Astrocyte of the spinal cord (primary cell): ENCODE measurements at regions not wholly inside any gene's neighbourhood (a gene's known extent, or its start where the extent isn't known, plus 50 kb on each side); places are given as distances from the start of the nearest gene placed in this dataset.

Experiments used
- DNase-seq: peaks from one replicate; pipeline ENCODE4 v3.0.0; 2011; ENCODE audit warnings: low read depth, low spot score
- H3K4me3 ChIP-seq: 2 replicates; pipeline ENCODE4 v1.5.1; 2011; ENCODE audit warnings: low read depth, mild to moderate bottlenecking, low read length, moderate library complexity
- in situ Hi-C: cut with HindIII; loops from 2 replicates; pipeline ENCODE4 v1.10.0; 2017; ENCODE audit warnings: low sequenced_read_pairs
- TF ChIP-seq, protein P1 (sequence below): IDR thresholded peaks from 2 replicates; pipeline ENCODE4 v1.5.1; 2012; ENCODE audit warnings: low read depth, mild to moderate bottlenecking, low read length, inconsistent platforms

- DNase-seq, result no peak
- TF ChIP-seq, protein P1, sequence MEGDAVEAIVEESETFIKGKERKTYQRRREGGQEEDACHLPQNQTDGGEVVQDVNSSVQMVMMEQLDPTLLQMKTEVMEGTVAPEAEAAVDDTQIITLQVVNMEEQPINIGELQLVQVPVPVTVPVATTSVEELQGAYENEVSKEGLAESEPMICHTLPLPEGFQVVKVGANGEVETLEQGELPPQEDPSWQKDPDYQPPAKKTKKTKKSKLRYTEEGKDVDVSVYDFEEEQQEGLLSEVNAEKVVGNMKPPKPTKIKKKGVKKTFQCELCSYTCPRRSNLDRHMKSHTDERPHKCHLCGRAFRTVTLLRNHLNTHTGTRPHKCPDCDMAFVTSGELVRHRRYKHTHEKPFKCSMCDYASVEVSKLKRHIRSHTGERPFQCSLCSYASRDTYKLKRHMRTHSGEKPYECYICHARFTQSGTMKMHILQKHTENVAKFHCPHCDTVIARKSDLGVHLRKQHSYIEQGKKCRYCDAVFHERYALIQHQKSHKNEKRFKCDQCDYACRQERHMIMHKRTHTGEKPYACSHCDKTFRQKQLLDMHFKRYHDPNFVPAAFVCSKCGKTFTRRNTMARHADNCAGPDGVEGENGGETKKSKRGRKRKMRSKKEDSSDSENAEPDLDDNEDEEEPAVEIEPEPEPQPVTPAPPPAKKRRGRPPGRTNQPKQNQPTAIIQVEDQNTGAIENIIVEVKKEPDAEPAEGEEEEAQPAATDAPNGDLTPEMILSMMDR, result no peak
- in situ Hi-C loops, result no loop called here
- H3K4me3 ChIP-seq, result no peak overlapping the region
Observed at GRCh38 chr6:109238396-109238795, 143.1 kb downstream of the CEP57L1 start.

- no peak overlapping the region for H3K4me3 ChIP-seq
- in situ Hi-C loops, result no loop called here
- TF ChIP-seq, protein P1, result no peak
Observed at GRCh38 chr6:109237986-109238329, 142.7 kb downstream of the CEP57L1 start.

GRCh38 chr6:109237077-109237985 is 142.0 kb downstream of the CEP57L1 start:
- in situ Hi-C loops, result no loop called here
- TF ChIP-seq, protein P1, result no peak
- no peak for DNase-seq
- H3K4me3 ChIP-seq, result no peak overlapping the region

More at GRCh38 chr6:109237986-109238329, 142.7 kb downstream of the CEP57L1 start:
- DNase-seq, result no peak

DNA sequence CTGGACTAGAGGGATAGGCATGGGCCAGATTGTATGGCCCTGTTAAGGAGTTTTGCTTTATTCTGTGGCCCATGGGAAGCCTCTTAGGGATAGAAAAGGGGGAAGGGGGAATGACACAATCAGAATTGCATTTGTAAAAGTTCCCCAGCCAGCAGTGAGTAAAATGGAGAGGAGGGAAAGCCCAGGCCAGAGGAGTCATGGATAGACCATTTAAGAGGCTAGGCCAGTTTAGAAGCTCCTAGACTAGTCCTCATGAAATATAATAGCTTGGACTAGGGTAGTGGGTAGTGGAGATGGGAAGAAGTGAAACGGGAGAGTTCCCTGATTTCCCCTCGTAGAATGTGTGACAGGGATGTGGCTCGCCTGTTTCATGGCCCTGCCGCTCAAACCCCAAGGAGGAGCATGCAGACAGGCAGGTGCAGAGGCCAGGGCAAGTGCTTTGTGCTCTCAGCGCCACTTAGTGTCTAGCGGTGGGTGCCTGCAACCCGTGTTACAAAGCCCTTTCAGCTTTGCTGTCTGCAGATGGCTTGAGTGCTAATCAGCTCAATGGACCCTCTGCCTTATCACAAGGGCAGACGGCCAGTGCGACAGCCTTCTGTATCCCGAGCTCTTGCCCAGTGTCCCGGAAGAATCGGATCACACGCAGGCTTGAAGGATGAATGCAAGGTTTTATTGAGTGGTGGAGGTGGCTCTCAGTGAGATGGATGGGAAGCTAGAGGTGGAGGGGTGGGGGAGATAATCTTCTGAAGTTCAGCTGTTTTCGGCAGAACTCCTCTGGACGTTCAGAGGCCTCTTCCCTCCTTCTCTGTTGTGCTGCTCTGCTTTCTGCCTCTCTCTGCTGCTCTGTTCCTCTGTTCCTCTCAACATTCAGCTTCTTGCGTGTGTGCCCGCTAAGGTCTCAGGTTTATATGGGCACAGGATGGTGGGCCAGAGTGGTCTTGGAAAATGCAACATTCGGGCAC is 141.1 kb downstream of the CEP57L1 start:
- TF ChIP-seq, protein P1, result no peak
- in situ Hi-C loops, result no loop called here
- no peak for DNase-seq
- H3K4me3 ChIP-seq, result no peak overlapping the region

DNA sequence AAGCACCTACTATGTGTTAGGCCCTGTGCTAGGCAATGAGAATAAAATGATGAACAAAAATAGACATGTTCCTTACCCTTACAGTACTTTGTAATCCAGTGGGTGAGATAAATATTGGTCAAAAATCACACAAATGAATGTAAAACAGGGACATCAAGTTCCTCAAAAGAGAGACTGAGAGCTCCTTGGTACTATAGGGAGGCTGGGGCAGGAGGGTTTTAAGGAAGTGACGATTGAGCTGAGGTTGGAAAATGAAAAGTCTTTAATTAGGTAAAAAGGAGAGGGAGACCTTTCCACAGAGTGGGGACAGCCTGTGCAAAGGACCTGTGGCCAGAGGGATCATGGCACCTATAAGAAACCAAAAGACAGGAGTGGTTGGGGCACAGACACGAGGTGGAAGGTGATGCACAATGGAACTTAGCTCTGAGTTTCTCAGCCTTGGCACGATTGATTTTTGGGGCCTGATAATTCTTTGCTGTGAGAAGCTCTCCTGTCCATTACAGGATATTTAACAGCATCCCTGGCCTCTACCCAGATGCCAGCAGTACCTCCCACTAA is 140.3 kb downstream of the CEP57L1 start:
- no peak for DNase-seq
- TF ChIP-seq, protein P1, result no peak
- H3K4me3 ChIP-seq, result no peak overlapping the region
- in situ Hi-C loops, result no loop called here

GRCh38 chr6:109230453-109230852 is 135.1 kb downstream of the CEP57L1 start:
- no peak for DNase-seq
- in situ Hi-C loops, result no loop called here
- TF ChIP-seq, protein P1, result no peak
- no peak overlapping the region for H3K4me3 ChIP-seq
